ENCODE measurements at regions not wholly inside any gene's neighbourhood (a gene's known extent, or its start where the extent isn't known, plus 50 kb on each side); places are given as distances from the start of the nearest gene placed in this dataset.
"Not testable (repeated sequence)": the region's sequence is repeated elsewhere in the genome, so short reads cannot be mapped to it uniquely, and the experiment has no call there.

DNA sequence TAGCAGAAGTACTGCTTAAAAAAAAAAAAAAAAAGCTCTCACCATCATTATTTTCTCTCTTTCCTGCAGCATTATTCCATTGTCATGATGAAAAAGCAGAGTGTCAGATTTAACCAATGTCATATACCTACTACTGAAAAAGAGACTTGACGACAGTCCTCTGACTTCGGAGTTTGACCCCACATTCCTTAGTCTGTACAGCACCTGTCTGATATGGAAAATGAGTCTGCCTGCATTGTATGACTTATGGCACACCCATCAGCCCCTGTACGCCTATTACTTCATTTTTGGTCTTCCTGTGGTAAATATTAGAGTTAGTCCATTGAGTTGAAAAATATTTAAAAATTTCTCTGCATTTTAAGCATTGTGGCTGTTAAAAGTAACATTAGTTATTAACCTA lies 54.5 kb upstream of the NOX4 start:
- Histone ChIP-seq H3K9me2 (ENCODE audit: insufficient read depth, low read length) (no peaks in the 10 kb centered on the region), H3K36me3 (ENCODE audit: insufficient read depth, low read length) (no peaks in the 10 kb centered on the region), H4K20me1 (ENCODE audit: insufficient read depth) (no peaks in the 10 kb centered on the region), H3K9me3 (ENCODE audit: low read length) (no peaks in the 10 kb centered on the region), H3K27me3 (ENCODE audit: insufficient read depth, low read depth, low read length) (no peaks in the 10 kb centered on the region), H3K79me2 (replicated peaks; ENCODE audit: insufficient read depth, low read length) (no peaks in the 10 kb centered on the region), H3K4me2 (ENCODE audit: low read length) (no peak overlapping the region), H3K9ac (ENCODE audit: low read length) (no peak overlapping the region), H2AFZ (ENCODE audit: low read depth, low read length) (no peak overlapping the region), H3K4me3 (ENCODE audit: low read length) (no peak overlapping the region), H3K27ac (ENCODE audit: low read length) (no peak overlapping the region), H3F3A (ENCODE audit: insufficient read depth, low read length, poor library complexity, severe bottlenecking) (no peaks in the 10 kb centered on the region)
- TF ChIP-seq TAF1 (IDR thresholded peaks at IDR 0.05; ENCODE audit: low read depth) (no peak), REST (IDR thresholded peaks at IDR 0.05; ENCODE audit: borderline replicate concordance) (no peak), POLR2AphosphoS5 (IDR thresholded peaks at IDR 0.05) (no peak), MXI1 (conservative IDR thresholded peaks at IDR 0.05; ENCODE audit: poor library complexity, severe bottlenecking) (no peak), SMC3 (conservative IDR thresholded peaks at IDR 0.05; ENCODE audit: poor library complexity) (no peak), EP300 (conservative IDR thresholded peaks at IDR 0.05; ENCODE audit: poor library complexity, severe bottlenecking) (no peak), RAD21 (conservative IDR thresholded peaks at IDR 0.05) (no peak), CTCF (IDR thresholded peaks at IDR 0.05; ENCODE audit: poor library complexity, severe bottlenecking) (no peak), EZH2 (IDR thresholded peaks at IDR 0.05; ENCODE audit: borderline replicate concordance, insufficient read depth, low read length, poor library complexity, severe bottlenecking) (no peak)

DNA sequence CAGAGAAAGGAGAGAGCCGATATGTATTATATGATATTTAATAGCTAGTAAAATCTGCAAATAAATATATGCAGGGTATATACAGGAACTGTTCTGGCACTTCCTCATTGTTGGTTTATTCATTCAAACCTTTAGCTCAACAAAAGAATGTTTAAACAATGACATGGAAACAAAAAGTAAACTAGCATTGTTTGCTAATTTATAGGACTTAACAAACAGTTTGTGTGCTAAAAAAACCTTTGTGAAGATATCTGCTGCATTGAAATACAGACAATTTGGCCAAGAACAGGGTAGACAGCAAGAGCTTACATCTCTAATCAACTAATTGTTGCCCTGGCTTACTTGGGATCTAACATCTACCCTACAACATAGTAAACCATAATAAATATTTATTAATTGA lies 64.6 kb upstream of the NOX4 start:
- not testable (repeated sequence) for H3K27ac ChIP-seq (ENCODE audit: low read length); H3K4me3 ChIP-seq (ENCODE audit: low read length); H3K36me3 ChIP-seq (ENCODE audit: insufficient read depth, low read length); H2AFZ ChIP-seq (ENCODE audit: low read depth, low read length); H3K79me2 ChIP-seq (replicated peaks; ENCODE audit: insufficient read depth, low read length); H3K27me3 ChIP-seq (ENCODE audit: insufficient read depth, low read depth, low read length); H3K9me2 ChIP-seq (ENCODE audit: insufficient read depth, low read length); H3K4me2 ChIP-seq (ENCODE audit: low read length); H3K9me3 ChIP-seq (ENCODE audit: low read length); H3K9ac ChIP-seq (ENCODE audit: low read length); H3F3A ChIP-seq (ENCODE audit: insufficient read depth, low read length, poor library complexity, severe bottlenecking); H4K20me1 ChIP-seq (ENCODE audit: insufficient read depth)

- H3K4me3 ChIP-seq (ENCODE audit: low read length); H3K27ac ChIP-seq (ENCODE audit: low read length); H3K9me2 ChIP-seq (ENCODE audit: insufficient read depth, low read length); H3K9me3 ChIP-seq (ENCODE audit: low read length); H4K20me1 ChIP-seq (ENCODE audit: insufficient read depth); H3F3A ChIP-seq (ENCODE audit: insufficient read depth, low read length, poor library complexity, severe bottlenecking); H3K4me2 ChIP-seq (ENCODE audit: low read length); H3K79me2 ChIP-seq (replicated peaks; ENCODE audit: insufficient read depth, low read length); H3K9ac ChIP-seq (ENCODE audit: low read length); H3K36me3 ChIP-seq (ENCODE audit: insufficient read depth, low read length); H2AFZ ChIP-seq (ENCODE audit: low read depth, low read length); H3K27me3 ChIP-seq (ENCODE audit: insufficient read depth, low read depth, low read length): not testable (repeated sequence)
Observed at GRCh38 chr11:89556731-89557707, 65.8 kb upstream of the NOX4 start.

DNA sequence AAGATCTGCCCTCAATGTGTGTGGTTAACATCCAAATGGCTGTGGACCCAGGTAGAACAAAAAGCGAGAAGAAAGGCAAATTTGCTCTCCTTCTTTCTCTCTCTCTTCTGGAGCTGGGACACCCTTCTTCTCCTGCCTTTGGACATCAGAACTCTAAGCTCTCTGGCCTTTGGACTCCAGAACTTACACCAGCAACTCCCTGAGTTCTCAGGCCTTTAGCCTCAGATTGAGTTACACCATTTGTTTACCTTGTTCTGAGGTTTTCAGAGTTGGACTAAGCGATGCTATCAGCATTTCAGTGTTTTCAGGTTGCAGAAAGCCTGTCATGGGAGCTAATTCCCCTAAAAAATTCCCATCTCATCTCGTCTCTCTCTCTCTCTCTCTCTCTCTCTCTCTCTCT lies 69.4 kb upstream of the NOX4 start:
- H2AFZ ChIP-seq (ENCODE audit: low read depth, low read length); H3K79me2 ChIP-seq (replicated peaks; ENCODE audit: insufficient read depth, low read length); H3K4me3 ChIP-seq (ENCODE audit: low read length); H3K36me3 ChIP-seq (ENCODE audit: insufficient read depth, low read length); H3K4me2 ChIP-seq (ENCODE audit: low read length); H3K27ac ChIP-seq (ENCODE audit: low read length); H3K9me2 ChIP-seq (ENCODE audit: insufficient read depth, low read length); H3K9me3 ChIP-seq (ENCODE audit: low read length); H3F3A ChIP-seq (ENCODE audit: insufficient read depth, low read length, poor library complexity, severe bottlenecking); H3K9ac ChIP-seq (ENCODE audit: low read length); H3K27me3 ChIP-seq (ENCODE audit: insufficient read depth, low read depth, low read length); H4K20me1 ChIP-seq (ENCODE audit: insufficient read depth): not testable (repeated sequence)

- not testable (repeated sequence) for H3K4me2 ChIP-seq (ENCODE audit: low read length); H3K79me2 ChIP-seq (replicated peaks; ENCODE audit: insufficient read depth, low read length); H3F3A ChIP-seq (ENCODE audit: insufficient read depth, low read length, poor library complexity, severe bottlenecking); H3K9me3 ChIP-seq (ENCODE audit: low read length); H4K20me1 ChIP-seq (ENCODE audit: insufficient read depth); H3K9ac ChIP-seq (ENCODE audit: low read length); H3K36me3 ChIP-seq (ENCODE audit: insufficient read depth, low read length); H3K9me2 ChIP-seq (ENCODE audit: insufficient read depth, low read length); H3K27me3 ChIP-seq (ENCODE audit: insufficient read depth, low read depth, low read length); H3K4me3 ChIP-seq (ENCODE audit: low read length); H3K27ac ChIP-seq (ENCODE audit: low read length); H2AFZ ChIP-seq (ENCODE audit: low read depth, low read length)
Observed at GRCh38 chr11:89562731-89563130, 71.6 kb upstream of the NOX4 start.

Measured in neural cell (in vitro differentiated cells).